Astrocyte (in vitro differentiated cells and primary cell): ENCODE measurements at regions not wholly inside any gene's neighbourhood (a gene's known extent, or its start where the extent isn't known, plus 50 kb on each side); places are given as distances from the start of the nearest gene placed in this dataset.

Experiments used
- DNase-seq: peaks from one replicate; pipeline ENCODE4 v3.0.0-alpha.2; 2010; ENCODE audit warnings: low read depth
- FAIRE-seq: peaks from 2 replicates; lab custom pipeline; 2011; peaks lifted over from hg19 to GRCh38; lab: Jason Lieb, UNC
- H2AFZ ChIP-seq: 2 replicates; pipeline ENCODE4 v1.6.0; 2012; ENCODE audit warnings: low read depth, low read length, inconsistent platforms
- H3K27ac ChIP-seq: 2 replicates; pipeline ENCODE4 v1.5.1; 2011; ENCODE audit warnings: low read depth, low read length, inconsistent platforms
- H3K27me3 ChIP-seq: 2 replicates; pipeline ENCODE4 v1.6.0; 2011; ENCODE audit warnings: low read length, inconsistent platforms; ENCODE audit not compliant: insufficient read depth
- H3K36me3 ChIP-seq: 2 replicates; pipeline ENCODE4 v1.5.1; 2011; ENCODE audit warnings: low read length, inconsistent platforms; ENCODE audit not compliant: insufficient read depth
- H3K4me1 ChIP-seq: 2 replicates; pipeline ENCODE4 v1.5.1; 2011; ENCODE audit warnings: low read length, inconsistent platforms; ENCODE audit not compliant: insufficient read depth
- H3K4me2 ChIP-seq: 2 replicates; pipeline ENCODE4 v1.6.0; 2012; ENCODE audit warnings: low read length, inconsistent platforms
- H3K4me3 ChIP-seq: 2 replicates; pipeline ENCODE4 v1.5.1; 2011; ENCODE audit warnings: low read depth, mild to moderate bottlenecking, low read length, inconsistent platforms; ENCODE audit not compliant: insufficient read depth
- H3K79me2 ChIP-seq: 2 replicates; pipeline ENCODE4 v1.6.0; 2012; ENCODE audit warnings: mild to moderate bottlenecking, low read length, inconsistent platforms; ENCODE audit not compliant: insufficient read depth
- H3K9ac ChIP-seq: 2 replicates; pipeline ENCODE4 v1.6.0; 2012; ENCODE audit warnings: mild to moderate bottlenecking, low read length, inconsistent platforms
- H3K9me3 ChIP-seq: 2 replicates; pipeline ENCODE4 v1.5.1; 2012; ENCODE audit warnings: low read depth, mild to moderate bottlenecking, low read length, inconsistent platforms; ENCODE audit not compliant: insufficient read depth
- H4K20me1 ChIP-seq: 2 replicates; pipeline ENCODE4 v1.6.0; 2012; ENCODE audit warnings: low read length, inconsistent platforms; ENCODE audit not compliant: insufficient read depth
- H3K27ac Mint-ChIP-seq: one replicate; pipeline ENCODE4 v1.8.0; 2021; ENCODE audit warnings: mild to moderate bottlenecking, mixed read lengths; ENCODE audit not compliant: unreplicated experiment
- H3K27me3 Mint-ChIP-seq: one replicate; pipeline ENCODE4 v1.8.0; 2021; ENCODE audit warnings: low read depth, mixed read lengths; ENCODE audit not compliant: unreplicated experiment
- H3K36me3 Mint-ChIP-seq: one replicate; pipeline ENCODE4 v1.8.0; 2021; ENCODE audit warnings: low read depth, mixed read lengths; ENCODE audit not compliant: unreplicated experiment
- H3K4me1 Mint-ChIP-seq: one replicate; pipeline ENCODE4 v1.8.0; 2021; ENCODE audit warnings: low read depth, mixed read lengths; ENCODE audit not compliant: unreplicated experiment
- H3K4me3 Mint-ChIP-seq: one replicate; pipeline ENCODE4 v1.8.0; 2021; ENCODE audit warnings: mild to moderate bottlenecking, moderate library complexity, mixed read lengths; ENCODE audit not compliant: unreplicated experiment
- H3K9me3 Mint-ChIP-seq: one replicate; pipeline ENCODE4 v1.8.0; 2021; ENCODE audit warnings: mild to moderate bottlenecking, mixed read lengths; ENCODE audit not compliant: unreplicated experiment
- EZH2 ChIP-seq: IDR thresholded peaks from 2 replicates; pipeline ENCODE4 v1.6.1; 2012; ENCODE audit warnings: mild to moderate bottlenecking, low read length, inconsistent platforms; ENCODE audit not compliant: insufficient read depth
- TF ChIP-seq, protein P1 (sequence below): IDR thresholded peaks from 2 replicates; pipeline ENCODE4 v1.5.1; 2011; ENCODE audit warnings: low read depth, mild to moderate bottlenecking, inconsistent platforms, low read length, moderate library complexity; ENCODE audit not compliant: insufficient read depth

DNA sequence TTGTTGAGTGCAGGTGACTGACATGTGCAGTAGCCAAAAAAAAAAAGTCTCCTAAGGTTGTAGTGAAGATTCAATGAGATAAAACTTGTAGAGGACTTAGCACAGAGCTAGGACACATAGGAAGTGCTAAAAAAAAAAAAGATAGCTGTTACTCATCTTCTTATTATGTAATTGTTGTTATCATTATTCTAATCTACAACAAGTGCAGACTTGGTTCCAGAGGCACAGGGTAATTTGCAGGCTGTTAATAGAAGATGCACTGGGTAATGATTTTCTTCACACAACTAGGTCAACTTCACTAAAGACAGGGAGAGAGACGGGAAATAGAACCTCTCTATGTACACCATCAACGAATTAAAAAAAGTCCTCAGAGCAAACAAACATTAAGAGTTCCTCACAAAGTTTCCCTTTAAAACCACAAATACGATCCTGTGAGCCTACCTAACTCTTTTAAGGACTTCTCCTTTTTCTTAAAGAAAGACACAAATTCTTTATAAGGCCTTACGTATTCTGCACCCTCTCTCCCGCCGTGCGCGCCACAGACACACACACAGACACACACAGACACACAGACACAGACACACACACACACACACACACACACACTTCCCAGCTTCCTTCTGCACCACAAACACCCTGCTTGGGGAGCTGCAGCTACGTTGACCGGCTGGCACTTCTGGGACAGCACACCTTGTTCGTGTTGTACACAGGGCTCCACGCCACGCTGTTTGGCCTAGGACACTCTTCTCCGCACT is 49.8 kb upstream of the GADD45A start:
- Mint-ChIP-seq H3K9me3 (peaks cover 9% of the 10 kb centered on the region), H3K27ac (no peak overlapping the region), H3K4me1 (no peaks in the 10 kb centered on the region), H3K4me3 (no peak overlapping the region), H3K27me3 (no peaks in the 10 kb centered on the region), H3K36me3 (peaks cover 3% of the 10 kb centered on the region)
- no peak overlapping the region for H3K4me2 ChIP-seq
- H3K4me3 ChIP-seq: no peak overlapping the region
- no peaks in the 10 kb centered on the region for H3K4me1 ChIP-seq
- H4K20me1 ChIP-seq: no peaks in the 10 kb centered on the region
- no peaks in the 10 kb centered on the region for H3K9me3 ChIP-seq
- H3K27me3 ChIP-seq: no peaks in the 10 kb centered on the region
- H3K9ac ChIP-seq: no peak overlapping the region
- no peaks in the 10 kb centered on the region for H3K36me3 ChIP-seq
- TF ChIP-seq, protein P1, sequence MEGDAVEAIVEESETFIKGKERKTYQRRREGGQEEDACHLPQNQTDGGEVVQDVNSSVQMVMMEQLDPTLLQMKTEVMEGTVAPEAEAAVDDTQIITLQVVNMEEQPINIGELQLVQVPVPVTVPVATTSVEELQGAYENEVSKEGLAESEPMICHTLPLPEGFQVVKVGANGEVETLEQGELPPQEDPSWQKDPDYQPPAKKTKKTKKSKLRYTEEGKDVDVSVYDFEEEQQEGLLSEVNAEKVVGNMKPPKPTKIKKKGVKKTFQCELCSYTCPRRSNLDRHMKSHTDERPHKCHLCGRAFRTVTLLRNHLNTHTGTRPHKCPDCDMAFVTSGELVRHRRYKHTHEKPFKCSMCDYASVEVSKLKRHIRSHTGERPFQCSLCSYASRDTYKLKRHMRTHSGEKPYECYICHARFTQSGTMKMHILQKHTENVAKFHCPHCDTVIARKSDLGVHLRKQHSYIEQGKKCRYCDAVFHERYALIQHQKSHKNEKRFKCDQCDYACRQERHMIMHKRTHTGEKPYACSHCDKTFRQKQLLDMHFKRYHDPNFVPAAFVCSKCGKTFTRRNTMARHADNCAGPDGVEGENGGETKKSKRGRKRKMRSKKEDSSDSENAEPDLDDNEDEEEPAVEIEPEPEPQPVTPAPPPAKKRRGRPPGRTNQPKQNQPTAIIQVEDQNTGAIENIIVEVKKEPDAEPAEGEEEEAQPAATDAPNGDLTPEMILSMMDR: no peak
- no peak for TF ChIP-seq EZH2
- H3K79me2 ChIP-seq: no peaks in the 10 kb centered on the region
- H3K27ac ChIP-seq: no peak overlapping the region
- DNase-seq (no peak), FAIRE-seq (no peak)
- H2AFZ ChIP-seq: no peak overlapping the region
